ENCODE measurements at regions not wholly inside any gene's neighbourhood (a gene's known extent, or its start where the extent isn't known, plus 50 kb on each side); places are given as distances from the start of the nearest gene placed in this dataset.
"Not testable (repeated sequence)": the region's sequence is repeated elsewhere in the genome, so short reads cannot be mapped to it uniquely, and the experiment has no call there.

GRCh38 chr10:130936851-130937250 lies 374.7 kb downstream of the TCERG1L start:
- H3K27ac ChIP-seq = no peak overlapping the region
- no peaks in the 10 kb centered on the region for H3K4me1 ChIP-seq (ENCODE audit: control insufficient read depth in 1 of 2, insufficient read depth in 1 of 2, low read depth in 1 of 2, low read length in 1 of 2)
- H3K4me3 ChIP-seq (ENCODE audit: low read depth in 1 of 2, low read length in 1 of 2) = no peak overlapping the region
- TF ChIP-seq CTCF (IDR thresholded peaks at IDR 0.05) = no peak
- H3K9me3 ChIP-seq = no peaks in the 10 kb centered on the region
- H3K27me3 ChIP-seq = no peaks in the 10 kb centered on the region
- H3K36me3 ChIP-seq = no peaks in the 10 kb centered on the region

- Histone ChIP-seq H3K4me1 (ENCODE audit: control insufficient read depth in 1 of 2, insufficient read depth in 1 of 2, low read depth in 1 of 2, low read length in 1 of 2) (no peaks in the 10 kb centered on the region), H3K4me3 (ENCODE audit: low read depth in 1 of 2, low read length in 1 of 2) (no peak overlapping the region), H3K27me3 (no peaks in the 10 kb centered on the region), H3K9me3 (no peaks in the 10 kb centered on the region), H3K36me3 (no peaks in the 10 kb centered on the region), H3K27ac (no peak overlapping the region)
- no peak for TF ChIP-seq CTCF (IDR thresholded peaks at IDR 0.05)
These were observed 373.5 kb downstream of the TCERG1L start for GRCh38 chr10:130938051-130938450.

- H3K9me3 ChIP-seq; H3K36me3 ChIP-seq; H3K4me1 ChIP-seq (ENCODE audit: control insufficient read depth in 1 of 2, insufficient read depth in 1 of 2, low read depth in 1 of 2, low read length in 1 of 2); H3K27me3 ChIP-seq; H3K4me3 ChIP-seq (ENCODE audit: low read depth in 1 of 2, low read length in 1 of 2); H3K27ac ChIP-seq: not testable (repeated sequence)
These were observed 372.6 kb downstream of the TCERG1L start for GRCh38 chr10:130938891-130939290.

GRCh38 chr10:130941886-130942285 lies 369.6 kb downstream of the TCERG1L start:
- no peak overlapping the region for H3K27ac ChIP-seq
- TF ChIP-seq CTCF (IDR thresholded peaks at IDR 0.05) = no peak
- no peaks in the 10 kb centered on the region for H3K27me3 ChIP-seq
- no peaks in the 10 kb centered on the region for H3K4me1 ChIP-seq (ENCODE audit: control insufficient read depth in 1 of 2, insufficient read depth in 1 of 2, low read depth in 1 of 2, low read length in 1 of 2)
- no peaks in the 10 kb centered on the region for H3K9me3 ChIP-seq
- no peak overlapping the region for H3K4me3 ChIP-seq (ENCODE audit: low read depth in 1 of 2, low read length in 1 of 2)
- H3K36me3 ChIP-seq = no peaks in the 10 kb centered on the region

- H3K9me3 ChIP-seq = no peaks in the 10 kb centered on the region
- H3K36me3 ChIP-seq = no peaks in the 10 kb centered on the region
- no peaks in the 10 kb centered on the region for H3K27me3 ChIP-seq
- TF ChIP-seq CTCF (IDR thresholded peaks at IDR 0.05) = no peak
- H3K4me1 ChIP-seq (ENCODE audit: control insufficient read depth in 1 of 2, insufficient read depth in 1 of 2, low read depth in 1 of 2, low read length in 1 of 2) = no peaks in the 10 kb centered on the region
- no peak overlapping the region for H3K27ac ChIP-seq
- H3K4me3 ChIP-seq (ENCODE audit: low read depth in 1 of 2, low read length in 1 of 2) = no peak overlapping the region
These were observed 359.4 kb downstream of the TCERG1L start for GRCh38 chr10:130952086-130952485.

- Histone ChIP-seq H3K4me3 (ENCODE audit: low read depth in 1 of 2, low read length in 1 of 2) (no peak overlapping the region), H3K4me1 (ENCODE audit: control insufficient read depth in 1 of 2, insufficient read depth in 1 of 2, low read depth in 1 of 2, low read length in 1 of 2) (no peaks in the 10 kb centered on the region), H3K9me3 (no peaks in the 10 kb centered on the region), H3K27me3 (no peaks in the 10 kb centered on the region), H3K36me3 (no peaks in the 10 kb centered on the region), H3K27ac (no peak overlapping the region)
- TF ChIP-seq CTCF (IDR thresholded peaks at IDR 0.05) = no peak
These were observed 357.1 kb downstream of the TCERG1L start for GRCh38 chr10:130954326-130954905.
